ENCODE measurements at regions not wholly inside any gene's neighbourhood (a gene's known extent, or its start where the extent isn't known, plus 50 kb on each side); places are given as distances from the start of the nearest gene placed in this dataset.

DNA sequence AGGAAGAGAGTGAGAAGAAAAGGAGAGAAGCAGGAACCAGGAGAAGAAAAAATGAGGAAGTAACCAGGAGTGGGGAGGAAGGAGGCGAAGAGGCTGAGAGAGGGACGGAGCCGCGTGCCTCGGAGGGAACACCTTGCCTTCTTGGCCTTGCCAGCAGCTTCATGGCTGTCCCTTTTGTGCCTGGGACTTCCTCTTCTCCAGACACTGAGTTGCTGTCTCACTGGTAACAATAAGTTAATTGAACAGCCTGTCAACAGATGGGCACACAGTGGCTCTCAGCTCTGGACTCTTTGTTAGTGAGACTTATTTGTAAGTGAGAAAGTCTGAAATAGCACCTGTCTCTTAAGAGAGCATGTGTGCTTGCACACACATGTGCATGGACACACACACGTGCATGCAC is 83.2 kb downstream of the GATA3 start:
- DNase-seq (ENCODE audit: low read depth): no peak
- TF ChIP-seq, protein P1, sequence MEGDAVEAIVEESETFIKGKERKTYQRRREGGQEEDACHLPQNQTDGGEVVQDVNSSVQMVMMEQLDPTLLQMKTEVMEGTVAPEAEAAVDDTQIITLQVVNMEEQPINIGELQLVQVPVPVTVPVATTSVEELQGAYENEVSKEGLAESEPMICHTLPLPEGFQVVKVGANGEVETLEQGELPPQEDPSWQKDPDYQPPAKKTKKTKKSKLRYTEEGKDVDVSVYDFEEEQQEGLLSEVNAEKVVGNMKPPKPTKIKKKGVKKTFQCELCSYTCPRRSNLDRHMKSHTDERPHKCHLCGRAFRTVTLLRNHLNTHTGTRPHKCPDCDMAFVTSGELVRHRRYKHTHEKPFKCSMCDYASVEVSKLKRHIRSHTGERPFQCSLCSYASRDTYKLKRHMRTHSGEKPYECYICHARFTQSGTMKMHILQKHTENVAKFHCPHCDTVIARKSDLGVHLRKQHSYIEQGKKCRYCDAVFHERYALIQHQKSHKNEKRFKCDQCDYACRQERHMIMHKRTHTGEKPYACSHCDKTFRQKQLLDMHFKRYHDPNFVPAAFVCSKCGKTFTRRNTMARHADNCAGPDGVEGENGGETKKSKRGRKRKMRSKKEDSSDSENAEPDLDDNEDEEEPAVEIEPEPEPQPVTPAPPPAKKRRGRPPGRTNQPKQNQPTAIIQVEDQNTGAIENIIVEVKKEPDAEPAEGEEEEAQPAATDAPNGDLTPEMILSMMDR (conservative IDR thresholded peaks at IDR 0.05; ENCODE audit: control insufficient read depth, insufficient read depth, low read depth, low read length): no peak
- no peak overlapping the region for H3K4me3 ChIP-seq (ENCODE audit: control insufficient read depth, low read depth, low read length)

DNA sequence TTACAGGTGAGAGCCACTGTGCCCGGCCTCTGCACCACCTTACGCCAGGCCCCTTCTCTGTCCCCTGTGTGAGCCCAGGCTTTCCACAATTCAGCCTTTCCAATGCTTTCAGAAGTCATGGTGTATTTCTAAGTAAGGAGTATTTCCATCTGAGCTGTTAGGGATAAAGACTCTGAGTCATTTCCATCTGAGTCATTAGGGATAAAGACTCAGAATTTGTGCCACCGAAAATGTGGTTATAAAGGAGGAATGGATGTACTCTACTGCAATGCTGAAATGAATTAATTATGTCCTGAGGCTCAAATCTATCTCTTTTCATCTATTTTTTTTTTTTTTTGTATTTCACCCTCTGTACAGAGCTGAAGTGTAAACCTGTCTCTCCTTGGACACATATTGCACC is 84.0 kb downstream of the GATA3 start:
- no peak overlapping the region for H3K4me3 ChIP-seq (ENCODE audit: control insufficient read depth, low read depth, low read length)
- TF ChIP-seq, protein P1 (conservative IDR thresholded peaks at IDR 0.05; ENCODE audit: control insufficient read depth, insufficient read depth, low read depth, low read length): no peak
- DNase-seq (ENCODE audit: low read depth): peak; percentile 4

DNA sequence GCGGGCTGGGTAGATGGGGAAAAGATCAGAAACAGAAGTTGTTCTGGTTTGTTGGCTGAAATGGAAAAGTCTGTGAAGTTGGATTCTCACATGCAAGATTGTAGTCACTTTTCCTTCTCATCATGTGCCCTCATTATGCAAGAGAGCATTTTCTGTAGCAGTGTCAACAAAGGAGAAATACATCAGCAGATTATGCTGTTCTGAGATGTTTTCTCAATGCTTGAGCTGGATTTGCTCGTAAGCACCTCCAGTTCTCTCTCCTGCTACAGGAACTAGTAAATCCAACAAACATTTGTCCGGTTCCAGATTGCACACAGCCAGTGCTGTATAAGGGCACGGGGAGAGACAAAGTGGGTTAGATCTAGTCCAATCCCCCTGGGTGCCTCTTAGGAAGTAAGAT is 90.0 kb downstream of the GATA3 start:
- TF ChIP-seq, protein P1 (conservative IDR thresholded peaks at IDR 0.05; ENCODE audit: control insufficient read depth, insufficient read depth, low read depth, low read length): no peak
- no peak for DNase-seq (ENCODE audit: low read depth)
- no peak overlapping the region for H3K4me3 ChIP-seq (ENCODE audit: control insufficient read depth, low read depth, low read length)

DNA sequence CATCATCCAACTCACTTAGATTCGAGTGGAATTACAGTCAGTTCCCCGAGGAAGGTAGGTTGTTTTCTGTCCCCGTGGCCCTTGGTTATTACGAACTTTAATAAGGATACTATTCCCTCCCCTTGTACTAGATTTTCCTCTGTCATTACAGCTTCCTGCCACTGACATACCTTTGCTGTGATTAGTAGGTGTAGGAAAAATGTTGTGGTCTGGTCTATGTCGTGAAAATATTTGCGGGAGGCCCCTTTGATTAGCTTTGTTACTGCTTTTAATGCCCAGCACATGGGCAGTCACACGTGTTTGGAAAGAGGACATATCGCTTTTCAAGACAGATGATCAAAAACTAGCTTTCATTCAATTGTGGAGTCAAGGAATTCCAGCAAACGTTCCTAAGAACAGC is 92.2 kb downstream of the GATA3 start:
- no peak for DNase-seq (ENCODE audit: low read depth)
- H3K4me3 ChIP-seq (ENCODE audit: control insufficient read depth, low read depth, low read length): no peak overlapping the region
- TF ChIP-seq, protein P1 (conservative IDR thresholded peaks at IDR 0.05; ENCODE audit: control insufficient read depth, insufficient read depth, low read depth, low read length): no peak

DNA sequence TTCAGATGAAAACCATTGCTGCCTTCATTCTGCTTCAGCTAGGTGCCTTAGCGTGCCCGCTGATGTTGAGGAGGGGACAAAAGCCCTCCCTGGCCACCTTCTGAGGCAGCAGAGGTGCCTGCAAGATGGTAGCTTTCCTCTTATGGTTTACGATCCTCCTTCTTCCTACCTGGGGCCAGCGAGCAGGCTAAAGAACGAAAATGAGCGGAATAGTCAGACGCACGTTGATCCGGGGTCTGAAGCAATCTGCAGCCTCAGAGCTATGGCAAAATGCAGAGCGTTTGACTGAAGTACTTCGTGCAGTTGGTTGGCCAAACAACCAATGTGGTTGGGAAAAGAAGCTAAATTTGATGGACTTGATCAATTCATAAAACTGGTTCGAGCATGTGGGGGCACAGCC is 95.5 kb downstream of the GATA3 start:
- TF ChIP-seq, protein P1 (conservative IDR thresholded peaks at IDR 0.05; ENCODE audit: control insufficient read depth, insufficient read depth, low read depth, low read length): no peak
- DNase-seq (ENCODE audit: low read depth): no peak

DNA sequence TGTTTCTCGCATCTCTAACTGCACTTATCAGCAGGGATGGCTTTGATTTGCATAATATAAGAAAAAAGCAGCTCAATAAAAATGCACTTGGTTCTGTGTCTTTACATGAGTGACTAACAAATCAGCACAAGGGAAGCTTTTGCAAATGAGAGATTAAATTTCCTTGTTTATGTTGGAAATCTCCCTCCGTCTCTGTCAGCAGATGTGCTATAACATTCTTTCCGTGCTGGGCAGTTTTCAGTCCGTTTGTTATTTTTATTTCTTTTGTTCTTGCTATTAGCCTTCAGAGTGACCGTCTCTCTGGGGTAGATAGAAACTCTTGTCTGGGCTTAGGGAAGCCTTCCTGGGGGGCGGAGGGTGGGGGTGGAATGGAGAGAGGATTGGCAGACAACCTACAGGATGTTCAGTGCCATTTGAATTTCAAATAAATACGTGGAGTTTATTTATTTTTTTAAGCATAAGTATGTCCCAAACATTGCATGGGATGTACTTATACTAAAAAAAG is 96.0 kb downstream of the GATA3 start:
- DNase-seq (ENCODE audit: low read depth): no peak
- TF ChIP-seq, protein P1 (conservative IDR thresholded peaks at IDR 0.05; ENCODE audit: control insufficient read depth, insufficient read depth, low read depth, low read length): no peak
- no peak overlapping the region for H3K4me3 ChIP-seq (ENCODE audit: control insufficient read depth, low read depth, low read length)

More for the DNA sequence above, 95.5 kb downstream of the GATA3 start:
- no peak overlapping the region for H3K4me3 ChIP-seq (ENCODE audit: control insufficient read depth, low read depth, low read length)

DNA sequence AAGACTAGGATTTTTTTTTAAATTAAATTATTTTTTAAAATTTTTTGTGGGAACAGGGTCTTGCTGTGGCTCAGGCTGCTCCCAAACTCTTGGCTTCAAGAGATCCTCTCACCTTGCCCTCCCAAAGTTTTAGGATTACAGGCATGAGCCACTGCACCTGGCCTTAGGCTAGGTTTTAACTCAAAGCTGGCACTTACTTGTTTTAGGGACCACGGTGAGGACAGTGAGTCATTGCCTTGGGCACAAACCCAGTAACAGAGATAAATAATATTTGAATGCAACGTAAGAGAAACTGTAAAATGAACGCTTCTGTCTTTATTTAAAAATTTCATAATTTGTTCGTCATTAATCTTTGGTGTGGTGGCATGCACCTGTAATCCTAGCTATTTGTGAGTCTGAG is 96.6 kb downstream of the GATA3 start:
- no peak overlapping the region for H3K4me3 ChIP-seq (ENCODE audit: control insufficient read depth, low read depth, low read length)
- TF ChIP-seq, protein P1 (conservative IDR thresholded peaks at IDR 0.05; ENCODE audit: control insufficient read depth, insufficient read depth, low read depth, low read length): no peak
- no peak for DNase-seq (ENCODE audit: low read depth)
